SJCRH30 (cell line): ENCODE measurements at regions not wholly inside any gene's neighbourhood (a gene's known extent, or its start where the extent isn't known, plus 50 kb on each side); places are given as distances from the start of the nearest gene placed in this dataset.
A peak's percentile ranks its signal among the peaks of the same experiment; 100 is the strongest.

Experiments
- DNase-seq, 2 experiments: peaks; one replicate each; pipeline ENCODE4 v3.0.0-alpha.2; 2015 to 2020
- H3K27ac ChIP-seq: fragments of 250-450 bp; sonication (Bioruptor Pico); 2 replicates; pipeline ENCODE4 v1.5.1; 2020; ENCODE audit warnings: mild to moderate bottlenecking, moderate library complexity
- H3K27me3 ChIP-seq: fragments of 250-450 bp; sonication (Bioruptor Pico); 2 replicates; pipeline ENCODE4 v1.5.1; 2020; ENCODE audit warnings: mild to moderate bottlenecking, moderate library complexity
- H3K36me3 ChIP-seq: fragments of 250-450 bp; sonication (Bioruptor Pico); 2 replicates; pipeline ENCODE4 v1.5.1; 2020; ENCODE audit warnings: mild to moderate bottlenecking, moderate library complexity
- H3K4me1 ChIP-seq: fragments of 250-450 bp; sonication (Bioruptor Pico); 2 replicates; pipeline ENCODE4 v1.5.1; 2020; ENCODE audit warnings: mild to moderate bottlenecking, moderate library complexity
- H3K4me3 ChIP-seq: fragments of 250-450 bp; sonication (Bioruptor Pico); 2 replicates; pipeline ENCODE4 v1.5.1; 2020; ENCODE audit warnings: mild to moderate bottlenecking, moderate library complexity
- H3K9me3 ChIP-seq: fragments of 250-450 bp; sonication (Bioruptor Pico); replicated peaks from 2 replicates; pipeline ENCODE4 v1.5.1; 2020; ENCODE audit warnings: mild to moderate bottlenecking, moderate library complexity

- no peaks in the 10 kb centered on the region for H3K4me1 ChIP-seq
- no peak overlapping the region for H3K4me3 ChIP-seq
- no peaks in the 10 kb centered on the region for H3K36me3 ChIP-seq
- no peaks in the 10 kb centered on the region for H3K9me3 ChIP-seq
- H3K27me3 ChIP-seq, result no peaks in the 10 kb centered on the region
- H3K27ac ChIP-seq, result no peak overlapping the region
- no peak for DNase-seq
These were observed 80.3 kb upstream of the STMND1 start for GRCh38 chr6:17021539-17021889.

- Histone ChIP-seq H3K36me3 (no peaks in the 10 kb centered on the region), H3K27ac (no peak overlapping the region), H3K9me3 (no peaks in the 10 kb centered on the region)
These were observed 80.8 kb upstream of the STMND1 start for GRCh38 chr6:17020889-17021538.

GRCh38 chr6:17018425-17018824 is 83.4 kb upstream of the STMND1 start:
- H3K4me3 ChIP-seq, result no peak overlapping the region
- H3K9me3 ChIP-seq, result no peaks in the 10 kb centered on the region
- H3K36me3 ChIP-seq, result no peaks in the 10 kb centered on the region
- no peak for DNase-seq
- no peaks in the 10 kb centered on the region for H3K27me3 ChIP-seq
- H3K4me1 ChIP-seq, result no peaks in the 10 kb centered on the region
- no peak overlapping the region for H3K27ac ChIP-seq

More at GRCh38 chr6:17020889-17021538, 80.8 kb upstream of the STMND1 start:
- Histone ChIP-seq H3K4me1 (no peaks in the 10 kb centered on the region), H3K27me3 (no peaks in the 10 kb centered on the region), H3K4me3 (no peak overlapping the region)
- DNase-seq, result no peak

- Histone ChIP-seq H3K27me3 (no peaks in the 10 kb centered on the region), H3K36me3 (no peaks in the 10 kb centered on the region), H3K4me1 (no peaks in the 10 kb centered on the region), H3K27ac (no peak overlapping the region), H3K4me3 (no peak overlapping the region), H3K9me3 (no peaks in the 10 kb centered on the region)
- no peak for DNase-seq
These were observed 84.4 kb upstream of the STMND1 start for GRCh38 chr6:17017416-17017815.

GRCh38 chr6:17015551-17016381 is 86.1 kb upstream of the STMND1 start:
- H3K27me3 ChIP-seq, result no peaks in the 10 kb centered on the region
- DNase-seq, result no peak
- no peak overlapping the region for H3K27ac ChIP-seq
- H3K4me3 ChIP-seq, result no peak overlapping the region
- H3K9me3 ChIP-seq, result no peaks in the 10 kb centered on the region
- H3K4me1 ChIP-seq, result no peaks in the 10 kb centered on the region
- no peaks in the 10 kb centered on the region for H3K36me3 ChIP-seq

- Histone ChIP-seq H3K36me3 (no peaks in the 10 kb centered on the region), H3K27me3 (no peaks in the 10 kb centered on the region), H3K4me1 (no peaks in the 10 kb centered on the region), H3K27ac (no peak overlapping the region), H3K9me3 (no peaks in the 10 kb centered on the region), H3K4me3 (no peak overlapping the region)
- DNase-seq, result no peak
These were observed 86.7 kb upstream of the STMND1 start for GRCh38 chr6:17015144-17015543.

- DNase-seq, result no peak
- H3K4me1 ChIP-seq, result no peaks in the 10 kb centered on the region
- no peak overlapping the region for H3K27ac ChIP-seq
- H3K27me3 ChIP-seq, result no peaks in the 10 kb centered on the region
- H3K9me3 ChIP-seq, result no peaks in the 10 kb centered on the region
- H3K4me3 ChIP-seq, result no peak overlapping the region
- H3K36me3 ChIP-seq, result no peaks in the 10 kb centered on the region
These were observed 88.1 kb upstream of the STMND1 start for GRCh38 chr6:17013701-17014100.

GRCh38 chr6:17012421-17013225 is 89.2 kb upstream of the STMND1 start:
- Histone ChIP-seq H3K27me3 (no peaks in the 10 kb centered on the region), H3K9me3 (no peaks in the 10 kb centered on the region), H3K27ac (no peak overlapping the region), H3K36me3 (no peaks in the 10 kb centered on the region), H3K4me3 (no peak overlapping the region), H3K4me1 (no peaks in the 10 kb centered on the region)
- DNase-seq, result peak in 1 of 2 experiments; percentile 7

GRCh38 chr6:17011985-17012384 is 89.9 kb upstream of the STMND1 start:
- no peak overlapping the region for H3K27ac ChIP-seq
- no peaks in the 10 kb centered on the region for H3K9me3 ChIP-seq
- H3K36me3 ChIP-seq, result no peaks in the 10 kb centered on the region
- H3K4me3 ChIP-seq, result no peak overlapping the region
- DNase-seq, result no peak
- H3K4me1 ChIP-seq, result no peaks in the 10 kb centered on the region
- no peaks in the 10 kb centered on the region for H3K27me3 ChIP-seq

GRCh38 chr6:17007749-17008148 is 94.1 kb upstream of the STMND1 start:
- Histone ChIP-seq H3K9me3 (no peaks in the 10 kb centered on the region), H3K4me1 (no peaks in the 10 kb centered on the region), H3K4me3 (no peak overlapping the region), H3K36me3 (no peaks in the 10 kb centered on the region), H3K27me3 (no peaks in the 10 kb centered on the region), H3K27ac (no peak overlapping the region)
- DNase-seq, result no peak

GRCh38 chr6:17006543-17006942 is 95.3 kb upstream of the STMND1 start:
- Histone ChIP-seq H3K9me3 (no peaks in the 10 kb centered on the region), H3K36me3 (no peaks in the 10 kb centered on the region), H3K27ac (no peak overlapping the region), H3K4me3 (no peak overlapping the region), H3K27me3 (no peaks in the 10 kb centered on the region), H3K4me1 (no peaks in the 10 kb centered on the region)
- no peak for DNase-seq

GRCh38 chr6:17004269-17004668 is 97.6 kb upstream of the STMND1 start:
- Histone ChIP-seq H3K27me3 (no peaks in the 10 kb centered on the region), H3K27ac (no peak overlapping the region), H3K4me3 (no peak overlapping the region), H3K4me1 (no peaks in the 10 kb centered on the region), H3K9me3 (no peaks in the 10 kb centered on the region), H3K36me3 (no peaks in the 10 kb centered on the region)
- no peak for DNase-seq

- Histone ChIP-seq H3K27ac (no peak overlapping the region), H3K36me3 (no peaks in the 10 kb centered on the region), H3K9me3 (no peaks in the 10 kb centered on the region), H3K4me1 (no peaks in the 10 kb centered on the region), H3K27me3 (no peaks in the 10 kb centered on the region), H3K4me3 (no peak overlapping the region)
- no peak for DNase-seq
These were observed 99.7 kb upstream of the STMND1 start for GRCh38 chr6:17002123-17002522.

GRCh38 chr6:17001188-17001587 is 100.7 kb upstream of the STMND1 start:
- no peaks in the 10 kb centered on the region for H3K36me3 ChIP-seq
- H3K27me3 ChIP-seq, result no peaks in the 10 kb centered on the region
- DNase-seq, result peak in 1 of 2 experiments; percentile 17
- H3K27ac ChIP-seq, result no peak overlapping the region
- H3K4me3 ChIP-seq, result no peak overlapping the region
- H3K9me3 ChIP-seq, result no peaks in the 10 kb centered on the region
- no peaks in the 10 kb centered on the region for H3K4me1 ChIP-seq
